Gastrocnemius medialis (tissue), 4 donors: ENCODE measurements at regions not wholly inside any gene's neighbourhood (a gene's known extent, or its start where the extent isn't known, plus 50 kb on each side); places are given as distances from the start of the nearest gene placed in this dataset.

Experiments
- ATAC-seq, 2 donors: fragments of 150-250 bp; one replicate each; pipeline ENCODE4 v1.9.1; 2016
- DNase-seq, 2 donors: peaks; one replicate each; pipeline ENCODE4 v3.0.0-alpha.2; 2019
- H3K27ac ChIP-seq, 4 donors: fragments of 200-600 bp; sonication (generic); 1 replicate in 1 of 4; 2 replicates in 3 of 4; pipeline ENCODE4 v1.5.1; 2016 to 2018; ENCODE audit warnings: mild to moderate bottlenecking in 2 of 4, moderate library complexity in 1 of 4
- H3K27me3 ChIP-seq, 3 donors: fragments of 200-600 bp; sonication (generic) in 2 of 3; 1 replicate in 1 of 3; 2 replicates in 2 of 3; pipeline versions ENCODE4 v1.5.1 to v1.6.0; 2016 to 2019; ENCODE audit warnings: mild to moderate bottlenecking in 1 of 3, moderate library complexity in 1 of 3
- H3K36me3 ChIP-seq, 2 donors: fragments of 200-600 bp; sonication (generic) in 1 of 2; one replicate each; pipeline ENCODE4 v1.5.1; 2017 to 2018
- H3K4me1 ChIP-seq, 2 donors: fragments of 200-600 bp; sonication (generic) in 1 of 2; one replicate each; pipeline ENCODE4 v1.5.1; 2016 to 2017; ENCODE audit warnings: mild to moderate bottlenecking in 2 of 2
- H3K4me3 ChIP-seq, 4 donors: fragments of 200-600 bp; sonication (generic) in 3 of 4; 1 replicate in 1 of 4; 2 replicates in 3 of 4; pipeline ENCODE4 v1.5.1; 2016 to 2019; ENCODE audit warnings: mild to moderate bottlenecking in 2 of 4
- H3K9me3 ChIP-seq, 3 donors: fragments of 200-600 bp; sonication (generic) in 2 of 3; 1 replicate in 1 of 3; 2 replicates in 2 of 3; pipeline ENCODE4 v1.5.1; 2016 to 2019
- CTCF ChIP-seq, 5 experiments: fragments of 450-650 bp in 3 of 5; fragments of 200-600 bp in 2 of 5; sonication (generic) in 2 of 5; IDR thresholded peaks in 4 of 5; conservative IDR thresholded peaks in 1 of 5; 1 replicate in 4 of 5; 2 replicates in 1 of 5; pipeline ENCODE4 v1.5.1; 2016 to 2019; ENCODE audit warnings: antibody characterized with exemption in 5 of 5, mild to moderate bottlenecking in 3 of 5, moderate library complexity in 3 of 5
- POLR2A ChIP-seq, 2 donors: fragments of 450-650 bp; IDR thresholded peaks; one replicate each; pipeline ENCODE4 v1.6.1; 2017; ENCODE audit warnings: antibody characterized with exemption in 2 of 2, mild to moderate bottlenecking in 2 of 2, moderate library complexity in 2 of 2
- in situ Hi-C, 4 donors: fragments of 200-750 bp; cut with MboI; loops; one replicate each; pipeline versions ENCODE4 v1.15.0 to v1.8.0; 2017; ENCODE audit warnings: low sequenced_read_pairs in 4 of 4
- intact Hi-C: fragments of 100-400 bp; cut with DNase I; formaldehyde crosslinking; loops from one replicate; pipeline ENCODE4 v1.15.1; 2023; ENCODE audit warnings: low total_unique reads

- Histone ChIP-seq H3K27me3 (no peaks in the 10 kb centered on the region), H3K9me3 (no peaks in the 10 kb centered on the region), H3K4me1 (no peaks in the 10 kb centered on the region), H3K4me3 (no peak overlapping the region), H3K36me3 (no peaks in the 10 kb centered on the region), H3K27ac (no peak overlapping the region)
- intact Hi-C loops (no loop called here), in situ Hi-C loops (no loop called here)
- no peak for TF ChIP-seq POLR2A (IDR thresholded peaks at IDR 0.05)
- no peak for TF ChIP-seq CTCF (IDR thresholded peaks at IDR 0.05 in 4 of 5, conservative IDR thresholded peaks at IDR 0.05 in 1 of 5)
- DNase-seq: no peak
- no peak for ATAC-seq
These were observed 77.1 kb upstream of the VSTM2A start for GRCh38 chr7:54465095-54465494.

DNA sequence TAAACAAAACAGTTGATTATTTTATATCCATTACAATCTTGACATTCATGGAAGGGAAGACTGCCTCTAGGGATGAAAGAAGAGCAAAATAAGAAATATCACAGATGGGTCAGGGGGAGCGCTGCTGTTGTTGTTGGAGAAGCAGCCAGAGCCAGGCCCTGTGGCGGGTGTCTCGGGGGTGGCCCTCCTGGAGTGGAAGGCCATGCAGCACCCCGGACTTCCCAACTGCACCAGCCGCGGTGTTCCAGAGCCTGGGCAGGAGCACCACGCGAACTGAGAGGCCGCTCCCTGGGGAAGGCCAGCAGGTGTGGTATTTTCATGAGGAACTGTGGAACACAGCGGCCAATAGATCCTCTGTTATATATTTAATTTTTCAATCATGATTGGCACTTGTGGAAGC, 72.4 kb upstream of the VSTM2A start:
- Histone ChIP-seq H3K4me3 (no peak overlapping the region), H3K27me3 (no peaks in the 10 kb centered on the region), H3K9me3 (no peaks in the 10 kb centered on the region), H3K4me1 (no peaks in the 10 kb centered on the region), H3K36me3 (no peaks in the 10 kb centered on the region), H3K27ac (no peak overlapping the region)
- DNase-seq: no peak
- no peak for TF ChIP-seq POLR2A (IDR thresholded peaks at IDR 0.05)
- no peak for TF ChIP-seq CTCF (IDR thresholded peaks at IDR 0.05 in 4 of 5, conservative IDR thresholded peaks at IDR 0.05 in 1 of 5)
- intact Hi-C loops: no loop called here
- ATAC-seq: no peak
- in situ Hi-C loops: no loop called here

- DNase-seq: no peak
- Histone ChIP-seq H3K27me3 (no peaks in the 10 kb centered on the region), H3K36me3 (no peaks in the 10 kb centered on the region), H3K4me1 (no peaks in the 10 kb centered on the region), H3K4me3 (no peak overlapping the region), H3K27ac (no peak overlapping the region), H3K9me3 (no peaks in the 10 kb centered on the region)
- ATAC-seq: no peak
- intact Hi-C loops (no loop called here), in situ Hi-C loops (no loop called here)
- TF ChIP-seq CTCF (IDR thresholded peaks at IDR 0.05 in 4 of 5, conservative IDR thresholded peaks at IDR 0.05 in 1 of 5) (no peak), POLR2A (IDR thresholded peaks at IDR 0.05) (no peak)
These were observed 65.6 kb upstream of the VSTM2A start for GRCh38 chr7:54476609-54477008.

DNA sequence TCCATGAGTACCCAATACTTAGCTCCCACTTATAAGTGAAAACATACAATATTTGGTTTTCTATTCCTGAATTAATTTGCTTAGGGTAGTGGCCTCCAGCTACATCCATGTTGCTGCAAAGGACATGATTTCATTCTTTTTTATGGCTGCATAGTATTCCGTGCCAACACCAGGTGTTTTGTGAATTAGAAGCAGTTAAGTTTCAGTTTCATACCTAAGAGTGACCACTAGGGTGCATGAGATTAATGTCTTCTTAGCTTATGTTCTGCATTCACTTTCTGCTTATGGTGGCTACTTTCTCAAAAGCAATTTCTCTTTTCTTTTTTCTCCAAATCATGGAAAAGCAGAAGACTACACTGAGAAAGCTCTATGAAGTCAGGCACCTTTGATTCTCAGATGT, 65.1 kb upstream of the VSTM2A start:
- Histone ChIP-seq H3K36me3 (no peaks in the 10 kb centered on the region), H3K27me3 (no peaks in the 10 kb centered on the region), H3K4me1 (no peaks in the 10 kb centered on the region), H3K27ac (no peak overlapping the region), H3K9me3 (no peaks in the 10 kb centered on the region), H3K4me3 (no peak overlapping the region)
- in situ Hi-C loops (no loop called here), intact Hi-C loops (no loop called here)
- ATAC-seq: no peak
- TF ChIP-seq CTCF (IDR thresholded peaks at IDR 0.05 in 4 of 5, conservative IDR thresholded peaks at IDR 0.05 in 1 of 5): no peak
- TF ChIP-seq POLR2A (IDR thresholded peaks at IDR 0.05): no peak
- DNase-seq: no peak

DNA sequence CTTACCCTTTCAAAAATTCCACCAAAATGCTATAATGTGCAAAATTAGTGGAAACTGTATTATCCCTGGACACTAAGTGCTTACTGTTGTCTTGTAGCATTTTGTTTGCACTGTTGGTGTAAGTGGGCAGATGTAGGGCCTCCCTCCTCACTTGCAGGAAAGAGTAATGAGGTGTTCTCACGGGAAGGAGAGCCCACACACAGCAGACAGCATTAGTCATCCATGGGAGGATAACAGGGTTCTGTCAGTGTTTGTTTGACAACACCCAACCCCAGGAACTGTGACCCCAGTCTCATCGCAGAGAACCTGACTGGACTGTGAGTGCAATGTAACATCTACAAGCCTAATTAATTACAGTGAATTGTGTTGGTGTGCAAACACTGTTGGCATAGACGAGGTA, 58.7 kb upstream of the VSTM2A start:
- H3K9me3 ChIP-seq: no peaks in the 10 kb centered on the region
- DNase-seq (no peak), ATAC-seq (no peak)
- H3K4me1 ChIP-seq: no peaks in the 10 kb centered on the region
- in situ Hi-C loops: no loop called here
- H3K27me3 ChIP-seq: no peaks in the 10 kb centered on the region
- H3K27ac ChIP-seq: no peak overlapping the region
- TF ChIP-seq CTCF (IDR thresholded peaks at IDR 0.05 in 4 of 5, conservative IDR thresholded peaks at IDR 0.05 in 1 of 5) (no peak), POLR2A (IDR thresholded peaks at IDR 0.05) (no peak)
- H3K36me3 ChIP-seq: no peaks in the 10 kb centered on the region
- intact Hi-C loops: no loop called here
- H3K4me3 ChIP-seq: no peak overlapping the region
